Adrenal gland (tissue), 9 donors: ENCODE measurements at regions not wholly inside any gene's neighbourhood (a gene's known extent, or its start where the extent isn't known, plus 50 kb on each side); places are given as distances from the start of the nearest gene placed in this dataset.

Source experiments
- DNase-seq, 7 donors: peaks; one replicate each; pipeline ENCODE4 v3.0.0-alpha.2; 2019 to 2020
- H3K27ac ChIP-seq, 5 donors: fragments of 200-600 bp; sonication (generic) in 4 of 5; 1 replicate in 3 of 5; 2 replicates in 2 of 5; pipeline versions ENCODE4 v1.5.1 to v1.8.0; 2016 to 2020; ENCODE audit warnings: mild to moderate bottlenecking in 1 of 5
- H3K27me3 ChIP-seq: fragments of 200-600 bp; 2 replicates; pipeline ENCODE4 v1.8.0; 2021
- H3K36me3 ChIP-seq, 2 donors: fragments of 200-600 bp; replicated peaks in 1 of 2; 1 replicate in 1 of 2; 2 replicates in 1 of 2; pipeline versions ENCODE4 v1.5.1 to v1.8.0; 2018 to 2022
- H3K4me1 ChIP-seq, 2 donors: fragments of 200-600 bp; replicated peaks in 1 of 2; 1 replicate in 1 of 2; 2 replicates in 1 of 2; pipeline versions ENCODE4 v1.5.1 to v1.8.0; 2018 to 2021
- H3K4me3 ChIP-seq, 4 donors: fragments of 200-600 bp; sonication (generic) in 3 of 4; one replicate each; pipeline ENCODE4 v1.5.1; 2016 to 2018
- H3K9me3 ChIP-seq, 3 donors: fragments of 200-600 bp; sonication (generic) in 1 of 3; replicated peaks in 1 of 3; 1 replicate in 2 of 3; 2 replicates in 1 of 3; pipeline versions ENCODE4 v1.5.1 to v1.8.0; 2016 to 2021
- POLR2A ChIP-seq, 2 donors: fragments of 450-650 bp; IDR thresholded peaks; one replicate each; pipeline ENCODE4 v1.6.1; 2017; ENCODE audit warnings: antibody characterized with exemption in 2 of 2, mild to moderate bottlenecking in 2 of 2, moderate library complexity in 1 of 2
- WGBS, 4 donors: extraction: QIAGEN DNeasy Blood & Tissue Kit in 2 of 4; methylation state at CpG; one replicate each; pipeline versions ENCODE4 v1.1.5 to v1.1.7; 2013 to 2017; 5-methylcytosine and 5-hydroxymethylcytosine counted together
- intact Hi-C, 2 donors: fragments of 100-400 bp; cut with DNase I; formaldehyde crosslinking; loops; one replicate each; pipeline versions ENCODE4 v1.14.1 to v1.15.0; 2022 to 2023
- TF ChIP-seq, protein P1 (sequence below), 6 experiments: fragments of 450-650 bp in 4 of 6; fragments of 200-600 bp in 2 of 6; sonication (generic) in 1 of 6; IDR thresholded peaks; 1 replicate in 5 of 6; 2 replicates in 1 of 6; pipeline versions ENCODE4 v1.5.1 to v1.8.0; 2016 to 2021; ENCODE audit warnings: antibody characterized with exemption in 6 of 6, mild to moderate bottlenecking in 2 of 6, moderate library complexity in 1 of 6
- donor health status: healthy with polysubstance abuse.
- donor health status: Bipolar disorder and iron deficiency.
- donor health status: DM: yes; HTN: yes; CAD: no.
- donor health status: DM: no; HTN: no; CAD: no.
- donor health status: DM: no; HTN: no; CAD: no.

DNA sequence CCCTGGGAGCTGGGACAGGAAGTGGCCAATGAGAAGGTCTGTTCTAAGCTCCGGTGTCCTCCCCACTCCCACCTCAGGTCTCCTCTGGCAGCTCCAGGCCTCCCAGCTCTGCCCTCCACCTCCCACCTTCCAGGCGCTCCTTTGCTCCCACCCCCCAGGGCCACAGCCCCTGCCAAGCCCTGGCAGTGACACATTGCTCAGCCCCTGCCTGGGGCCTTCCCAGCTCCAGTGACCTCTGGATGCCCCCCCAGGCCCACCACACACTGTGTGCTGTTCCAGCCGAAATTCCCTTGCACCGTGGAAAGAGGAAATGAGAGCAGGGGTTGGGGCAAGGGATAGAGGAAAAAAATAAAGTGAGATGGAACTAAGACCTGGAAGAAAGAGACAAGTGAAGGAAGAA lies 289.6 kb downstream of the CYP26B1 start:
- Histone ChIP-seq H3K4me3 (no peak overlapping the region), H3K27ac (no peak overlapping the region), H3K36me3 (no peaks in the 10 kb centered on the region), H3K27me3 (no peaks in the 10 kb centered on the region), H3K9me3 (no peaks in the 10 kb centered on the region), H3K4me1 (no peaks in the 10 kb centered on the region)
- TF ChIP-seq, protein P1, sequence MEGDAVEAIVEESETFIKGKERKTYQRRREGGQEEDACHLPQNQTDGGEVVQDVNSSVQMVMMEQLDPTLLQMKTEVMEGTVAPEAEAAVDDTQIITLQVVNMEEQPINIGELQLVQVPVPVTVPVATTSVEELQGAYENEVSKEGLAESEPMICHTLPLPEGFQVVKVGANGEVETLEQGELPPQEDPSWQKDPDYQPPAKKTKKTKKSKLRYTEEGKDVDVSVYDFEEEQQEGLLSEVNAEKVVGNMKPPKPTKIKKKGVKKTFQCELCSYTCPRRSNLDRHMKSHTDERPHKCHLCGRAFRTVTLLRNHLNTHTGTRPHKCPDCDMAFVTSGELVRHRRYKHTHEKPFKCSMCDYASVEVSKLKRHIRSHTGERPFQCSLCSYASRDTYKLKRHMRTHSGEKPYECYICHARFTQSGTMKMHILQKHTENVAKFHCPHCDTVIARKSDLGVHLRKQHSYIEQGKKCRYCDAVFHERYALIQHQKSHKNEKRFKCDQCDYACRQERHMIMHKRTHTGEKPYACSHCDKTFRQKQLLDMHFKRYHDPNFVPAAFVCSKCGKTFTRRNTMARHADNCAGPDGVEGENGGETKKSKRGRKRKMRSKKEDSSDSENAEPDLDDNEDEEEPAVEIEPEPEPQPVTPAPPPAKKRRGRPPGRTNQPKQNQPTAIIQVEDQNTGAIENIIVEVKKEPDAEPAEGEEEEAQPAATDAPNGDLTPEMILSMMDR (IDR thresholded peaks at IDR 0.05) = no peak
- no peak for TF ChIP-seq POLR2A (IDR thresholded peaks at IDR 0.05)
- peak in 1 of 7 donors; percentile 10 for DNase-seq
- WGBS, 4 donors = 66 to 90% (median 75%) methylated on average over 4 of the region's 4 CpGs
- intact Hi-C loops = no loop called here

DNA sequence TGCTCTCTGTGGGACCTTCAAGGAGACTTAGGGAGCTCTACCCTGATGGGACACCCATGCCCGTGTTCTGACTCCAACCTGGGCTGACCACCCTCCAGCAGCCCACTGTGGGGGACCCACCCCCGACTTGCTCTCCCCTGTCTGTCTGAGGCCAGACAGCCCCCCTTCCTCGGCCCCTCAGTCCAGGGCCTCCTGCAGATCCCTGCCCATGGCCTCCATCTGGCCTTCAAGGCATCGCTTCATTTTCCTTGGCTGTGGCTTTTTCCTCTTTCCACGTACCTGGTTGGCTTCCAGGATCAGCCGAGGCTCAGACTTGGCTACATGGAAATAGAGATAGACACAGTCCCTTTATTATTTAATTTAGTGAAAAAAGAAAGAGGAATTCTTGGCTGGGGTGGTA lies 290.0 kb downstream of the CYP26B1 start:
- H3K9me3 ChIP-seq = no peaks in the 10 kb centered on the region
- H3K27ac ChIP-seq = no peak overlapping the region
- peak in 1 of 7 donors; percentile 11 for DNase-seq
- intact Hi-C loops = no loop called here
- H3K36me3 ChIP-seq = no peaks in the 10 kb centered on the region
- 72 to 85% (median 80%) methylated on average over 6 of the region's 6 CpGs for WGBS, 4 donors
- H3K4me1 ChIP-seq = no peaks in the 10 kb centered on the region
- H3K27me3 ChIP-seq = no peaks in the 10 kb centered on the region
- TF ChIP-seq, protein P1 (IDR thresholded peaks at IDR 0.05) = no peak
- no peak overlapping the region for H3K4me3 ChIP-seq

DNA sequence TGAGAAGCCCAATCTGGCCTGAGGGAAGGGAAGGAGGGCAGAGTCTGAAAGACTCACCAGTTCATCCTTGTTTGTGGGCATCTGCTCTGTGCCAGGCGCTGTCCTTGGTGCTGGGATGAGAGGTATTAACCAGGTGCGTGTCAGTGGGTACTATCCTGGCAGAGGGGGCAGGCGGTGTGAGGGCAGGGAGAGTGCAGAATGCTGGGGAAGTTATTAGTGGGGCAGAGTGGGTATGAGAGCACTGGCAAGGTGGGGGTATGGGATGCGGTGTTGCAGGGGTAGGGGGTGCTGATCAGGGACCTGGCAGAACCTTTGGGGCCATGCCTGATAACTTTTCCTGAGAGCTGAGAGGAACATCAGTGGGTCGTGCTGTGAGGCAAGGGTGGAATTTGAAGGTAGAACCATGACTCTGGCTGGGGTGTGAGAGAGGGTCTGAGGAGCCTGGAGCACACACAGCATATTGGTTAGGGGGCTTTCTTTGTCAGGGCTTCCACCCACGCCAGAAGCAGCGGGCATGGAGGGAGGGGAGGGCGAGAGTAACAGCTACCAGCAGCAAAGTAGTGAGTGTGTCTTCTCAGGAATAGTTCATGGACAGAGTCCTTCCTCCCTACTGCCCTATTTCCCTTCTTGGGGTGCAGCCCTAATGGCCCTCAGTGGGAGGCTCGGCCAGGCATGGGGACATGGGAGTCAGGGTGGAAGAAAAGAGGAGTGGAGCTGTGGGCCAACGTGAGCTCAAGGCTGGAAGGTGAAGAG lies 290.7 kb downstream of the CYP26B1 start:
- Histone ChIP-seq H3K27ac (no peak overlapping the region), H3K9me3 (no peaks in the 10 kb centered on the region), H3K4me3 (no peak overlapping the region), H3K27me3 (no peaks in the 10 kb centered on the region), H3K4me1 (no peaks in the 10 kb centered on the region), H3K36me3 (no peaks in the 10 kb centered on the region)
- TF ChIP-seq, protein P1 (IDR thresholded peaks at IDR 0.05) = no peak
- TF ChIP-seq POLR2A (IDR thresholded peaks at IDR 0.05) = no peak
- intact Hi-C loops = no loop called here
- WGBS, 4 donors = 78 to 85% (median 83%) methylated on average over 10 of the region's 10 CpGs
- peak in 1 of 7 donors; percentile 39 for DNase-seq

DNA sequence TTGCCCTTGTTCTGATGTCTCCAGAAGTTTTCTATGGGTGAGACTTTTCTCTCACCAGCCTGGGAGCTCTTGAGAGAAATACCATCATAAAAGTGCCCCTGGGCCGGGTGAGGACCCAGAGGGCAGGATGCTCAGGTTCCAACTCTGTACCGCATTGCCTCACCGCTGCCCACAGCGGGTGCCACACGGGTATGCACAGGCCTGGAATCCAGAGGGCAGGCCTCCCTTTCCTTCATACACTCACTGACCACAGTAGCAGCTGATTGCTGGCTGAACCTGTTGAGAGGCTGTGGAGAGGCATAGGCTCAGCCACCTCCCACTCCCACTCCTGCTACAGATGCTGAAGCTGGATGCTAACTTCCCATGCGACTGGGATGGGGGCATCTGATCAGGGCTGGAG lies 293.8 kb downstream of the CYP26B1 start:
- intact Hi-C loops = no loop called here
- Histone ChIP-seq H3K27ac (no peak overlapping the region), H3K4me3 (no peak overlapping the region), H3K36me3 (no peaks in the 10 kb centered on the region), H3K4me1 (no peaks in the 10 kb centered on the region), H3K27me3 (no peaks in the 10 kb centered on the region), H3K9me3 (no peaks in the 10 kb centered on the region)
- WGBS, 4 donors = 80 to 98% (median 93%) methylated on average over 1 to 6 of the region's 6 CpGs
- TF ChIP-seq, protein P1 (IDR thresholded peaks at IDR 0.05) = no peak
- TF ChIP-seq POLR2A (IDR thresholded peaks at IDR 0.05) = no peak
- peak in 1 of 7 donors; percentile 5 for DNase-seq
